H1 (cell line): ENCODE measurements at regions not wholly inside any gene's neighbourhood (a gene's known extent, or its start where the extent isn't known, plus 50 kb on each side); places are given as distances from the start of the nearest gene placed in this dataset.

Source experiments
- CTCF ChIA-PET: fragments of 300-600 bp; sonication (Branson Sonifier 250); formaldehyde crosslinking; loops from one replicate; lab custom pipeline; 2021; ENCODE audit not compliant: partially characterized antibody; lab: Charles Lee
- POLR2A ChIA-PET: fragments of 300-600 bp; sonication (Branson Sonifier 250); formaldehyde crosslinking; loops from one replicate; lab custom pipeline; 2021; ENCODE audit warnings: inconsistent platforms; ENCODE audit not compliant: partially characterized antibody; lab: Charles Lee
- DNase-seq, 2 experiments: peaks; one replicate each; pipeline versions ENCODE4 v3.0.0 to v3.0.0-alpha.2; 2010 to 2022; ENCODE audit warnings: low spot score in 2 of 2, low read depth in 1 of 2, mixed read lengths in 1 of 2
- FAIRE-seq: peaks from 2 replicates; lab custom pipeline; 2011; peaks lifted over from hg19 to GRCh38; lab: Jason Lieb, UNC
- H2AFZ ChIP-seq: 2 replicates; pipeline ENCODE4 v1.8.1; 2012; ENCODE audit warnings: low read length, inconsistent platforms
- H2AK5ac ChIP-seq: 2 replicates; pipeline ENCODE4 v1.6.1; 2013; ENCODE audit warnings: low read depth, low read length
- H2BK120ac ChIP-seq: replicated peaks from 2 replicates; pipeline ENCODE3; 2013; ENCODE audit warnings: low read depth, low read length, inconsistent platforms
- H2BK12ac ChIP-seq: 2 replicates; pipeline ENCODE4 v1.6.1; 2013; ENCODE audit warnings: low read depth, low read length
- H2BK15ac ChIP-seq: 2 replicates; pipeline ENCODE4 v1.6.1; 2013; ENCODE audit warnings: low read length
- H2BK20ac ChIP-seq: 2 replicates; pipeline ENCODE4 v1.6.1; 2013; ENCODE audit warnings: low read length
- H2BK5ac ChIP-seq: 2 replicates; pipeline ENCODE4 v1.6.1; 2013; ENCODE audit warnings: low read depth, low read length
- H3K14ac ChIP-seq: 2 replicates; pipeline ENCODE4 v1.6.1; 2013; ENCODE audit warnings: inconsistent platforms; ENCODE audit not compliant: insufficient read length
- H3K18ac ChIP-seq: 2 replicates; pipeline ENCODE4 v1.6.1; 2013; ENCODE audit warnings: low read length; ENCODE audit errors: extremely low read depth
- H3K23ac ChIP-seq: 2 replicates; pipeline ENCODE4 v1.6.1; 2013; ENCODE audit warnings: inconsistent platforms; ENCODE audit not compliant: insufficient read length
- H3K23me2 ChIP-seq: 2 replicates; pipeline ENCODE4 v1.6.1; 2013; ENCODE audit warnings: low read depth, low read length
- H3K27ac ChIP-seq: 2 replicates; pipeline ENCODE4 v1.6.1; 2011; ENCODE audit warnings: low read depth, low read length, inconsistent platforms
- H3K27me3 ChIP-seq, 4 experiments: replicated peaks in 1 of 4; 1 replicate in 1 of 4; 2 replicates in 3 of 4; pipeline versions ENCODE4 v1.6.1 to v1.8.1; 2011 to 2013; ENCODE audit warnings: low read length in 3 of 4, mild to moderate bottlenecking in 3 of 4, inconsistent platforms in 2 of 4, mixed read lengths in 2 of 4, moderate library complexity in 1 of 4; ENCODE audit not compliant: control insufficient read depth in 3 of 4, insufficient read depth in 3 of 4; ENCODE audit errors: extremely low read depth in 1 of 4
- H3K36me3 ChIP-seq, 4 experiments: 2 replicates each; pipeline versions ENCODE4 v1.6.1 to v1.8.1; 2011 to 2013; ENCODE audit warnings: mild to moderate bottlenecking in 4 of 4, low read length in 3 of 4, moderate library complexity in 2 of 4, control low read depth in 1 of 4, inconsistent platforms in 1 of 4; ENCODE audit not compliant: insufficient read depth in 4 of 4, control insufficient read depth in 2 of 4
- H3K4ac ChIP-seq: replicated peaks from 2 replicates; pipeline ENCODE3; 2013; ENCODE audit warnings: low read length, low read depth, mixed read lengths, inconsistent platforms; ENCODE audit not compliant: insufficient read length
- H3K4me1 ChIP-seq, 4 experiments: replicated peaks in 1 of 4; 1 replicate in 1 of 4; 2 replicates in 3 of 4; pipeline versions ENCODE4 v1.6.1 to v1.8.1; 2011 to 2013; ENCODE audit warnings: low read length in 3 of 4, inconsistent platforms in 2 of 4, mixed read lengths in 1 of 4; ENCODE audit not compliant: insufficient read depth in 4 of 4, control insufficient read depth in 3 of 4
- H3K4me2 ChIP-seq, 2 experiments: 2 replicates each; pipeline versions ENCODE4 v1.6.1 to v1.8.1; 2011 to 2013; ENCODE audit warnings: low read depth in 2 of 2, low read length in 2 of 2, control low read depth in 1 of 2, inconsistent platforms in 1 of 2, mild to moderate bottlenecking in 1 of 2; ENCODE audit not compliant: insufficient read depth in 1 of 2
- H3K4me3 ChIP-seq, 4 experiments: fragments of 200-600, 300-600 bp in 1 of 4; sonication (generic), shearing (Covaris generic), sonication (Bioruptor Twin) in 1 of 4; 2 replicates each; pipeline versions ENCODE4 v1.5.1 to v1.8.1; 2011 to 2016; ENCODE audit warnings: low read length in 4 of 4, low read depth in 3 of 4, control low read depth in 2 of 4, inconsistent platforms in 2 of 4, mild to moderate bottlenecking in 2 of 4, mixed read lengths in 1 of 4, moderate library complexity in 1 of 4; ENCODE audit not compliant: insufficient read depth in 2 of 4; ENCODE audit errors: extremely low read depth in 1 of 4
- H3K56ac ChIP-seq: replicated peaks from 2 replicates; pipeline ENCODE3; 2013; ENCODE audit warnings: low read depth, mild to moderate bottlenecking, mixed read lengths, low read length, inconsistent platforms; ENCODE audit not compliant: insufficient read length
- H3K79me1 ChIP-seq: 2 replicates; pipeline ENCODE4 v1.6.1; 2013; ENCODE audit warnings: low read depth, low read length, control low read depth
- H3K79me2 ChIP-seq, 2 experiments: 2 replicates each; pipeline versions ENCODE4 v1.6.1 to v1.8.1; 2012 to 2013; ENCODE audit warnings: low read length in 2 of 2, mild to moderate bottlenecking in 2 of 2, inconsistent platforms in 1 of 2; ENCODE audit not compliant: insufficient read depth in 2 of 2, control insufficient read depth in 1 of 2
- H3K9ac ChIP-seq, 4 experiments: replicated peaks in 1 of 4; 1 replicate in 1 of 4; 2 replicates in 3 of 4; pipeline versions ENCODE4 v1.6.1 to v1.8.1; 2011 to 2013; ENCODE audit warnings: low read depth in 3 of 4, low read length in 3 of 4, control low read depth in 2 of 4, mild to moderate bottlenecking in 2 of 4, moderate library complexity in 2 of 4, inconsistent platforms in 1 of 4; ENCODE audit errors: extremely low read depth in 1 of 4
- H3K9me3 ChIP-seq, 2 experiments: 2 replicates each; pipeline versions ENCODE4 v1.6.1 to v1.8.1; 2012 to 2013; ENCODE audit warnings: mild to moderate bottlenecking in 2 of 2, moderate library complexity in 2 of 2, control low read depth in 1 of 2, inconsistent platforms in 1 of 2, low read depth in 1 of 2, low read length in 1 of 2, mixed read lengths in 1 of 2; ENCODE audit not compliant: insufficient read depth in 2 of 2
- H4K20me1 ChIP-seq, 2 experiments: replicated peaks in 1 of 2; 2 replicates each; pipeline versions ENCODE3 to v1.8.1; 2011 to 2013; ENCODE audit warnings: inconsistent platforms in 2 of 2, low read length in 2 of 2, mild to moderate bottlenecking in 1 of 2; ENCODE audit not compliant: insufficient read depth in 2 of 2, control insufficient read depth in 1 of 2
- H4K5ac ChIP-seq: 2 replicates; pipeline ENCODE4 v1.6.1; 2013; ENCODE audit warnings: low read length, low read depth, mixed read lengths, inconsistent platforms; ENCODE audit not compliant: insufficient read length
- H4K8ac ChIP-seq: 2 replicates; pipeline ENCODE4 v1.8.0; 2013; ENCODE audit warnings: mild to moderate bottlenecking, moderate library complexity, low read length, inconsistent platforms; ENCODE audit not compliant: insufficient read depth; ENCODE audit errors: extremely low read depth
- H4K91ac ChIP-seq: replicated peaks from 2 replicates; pipeline ENCODE3; 2013; ENCODE audit warnings: low read length, mixed read lengths, inconsistent platforms; ENCODE audit not compliant: insufficient read length
- BACH1 ChIP-seq: IDR thresholded peaks from 2 replicates; pipeline ENCODE4 v1.6.1; 2012; ENCODE audit warnings: low read length, improper control_type of control experiment
- E2F6 ChIP-seq: IDR thresholded peaks from 2 replicates; pipeline ENCODE4 v1.6.1; 2012; ENCODE audit warnings: inconsistent platforms
- EP300 ChIP-seq, 2 experiments: IDR thresholded peaks; 1 replicate in 1 of 2; 2 replicates in 1 of 2; pipeline ENCODE4 v1.6.1; 2011 to 2012; ENCODE audit warnings: low read depth in 2 of 2, low read length in 2 of 2, mild to moderate bottlenecking in 2 of 2, borderline replicate concordance in 1 of 2, inconsistent platforms in 1 of 2, moderate library complexity in 1 of 2
- HDAC6 ChIP-seq: IDR thresholded peaks from one replicate; pipeline ENCODE4 v1.7.1; 2012; ENCODE audit warnings: low read depth, mild to moderate bottlenecking, inconsistent platforms, low read length, moderate library complexity
- JUND ChIP-seq: IDR thresholded peaks from 2 replicates; pipeline ENCODE4 v1.6.1; 2011; ENCODE audit warnings: mild to moderate bottlenecking, improper control_type of control experiment, low read length
- NANOG ChIP-seq: IDR thresholded peaks from 2 replicates; pipeline ENCODE4 v1.6.1; 2011; ENCODE audit warnings: low read length, low read depth, mild to moderate bottlenecking, inconsistent platforms; ENCODE audit not compliant: insufficient read depth, poor library complexity, severe bottlenecking
- PHF8 ChIP-seq: fragments of 200-600 bp; sonication (generic); conservative IDR thresholded peaks from 2 replicates; pipeline ENCODE4 v1.7.1; 2012; ENCODE audit warnings: low read depth, mild to moderate bottlenecking, inconsistent platforms, low read length, moderate library complexity
- POLR2A ChIP-seq, 2 experiments: IDR thresholded peaks; 1 replicate in 1 of 2; 2 replicates in 1 of 2; pipeline ENCODE4 v1.6.1; 2011; ENCODE audit warnings: low read depth in 2 of 2, low read length in 2 of 2, mild to moderate bottlenecking in 2 of 2; ENCODE audit errors: control extremely low read depth in 1 of 2
- WGBS, 2 experiments: shearing (Covaris generic) in 1 of 2; methylation state at CpG; one replicate each; pipeline versions ENCODE4 v1.1.6 to v1.1.7; 2013 to 2015; ENCODE audit warnings: low lambda C conversion rate in 2 of 2, mixed read lengths in 2 of 2, inconsistent platforms in 1 of 2, low coverage in 1 of 2, missing lambda C conversion rate in 1 of 2; ENCODE audit not compliant: insufficient replicate concordance in 2 of 2, insufficient coverage in 1 of 2, insufficient read length in 1 of 2; ENCODE audit errors: extremely low coverage in 1 of 2, missing lambda C conversion rate in 1 of 2; 5-methylcytosine and 5-hydroxymethylcytosine counted together

GRCh38 chr3:148265841-148266240 is 431.9 kb upstream of the AGTR1 start:
- H3K9ac ChIP-seq = no peak overlapping the region
- H3K9me3 ChIP-seq = no peaks in the 10 kb centered on the region
- H3K4ac ChIP-seq = no peak overlapping the region
- no peaks in the 10 kb centered on the region for H3K36me3 ChIP-seq
- H3K18ac ChIP-seq = no peak overlapping the region
- TF ChIP-seq EP300 (IDR thresholded peaks at IDR 0.05; ENCODE audit: borderline replicate concordance in 1 of 2, low read depth in 2 of 2, low read length in 2 of 2) = no peak
- no peak for TF ChIP-seq HDAC6
- TF ChIP-seq PHF8 = no peak
- TF ChIP-seq E2F6 = no peak
- no peak for TF ChIP-seq POLR2A (IDR thresholded peaks at IDR 0.05; ENCODE audit: control extremely low read depth in 1 of 2, low read depth in 2 of 2, low read length in 2 of 2)
- TF ChIP-seq JUND = no peak
- TF ChIP-seq BACH1 = no peak
- no peak for TF ChIP-seq NANOG
- H3K79me2 ChIP-seq = no peaks in the 10 kb centered on the region
- no peak overlapping the region for H3K23ac ChIP-seq
- no peaks in the 10 kb centered on the region for H4K20me1 ChIP-seq
- no peaks in the 10 kb centered on the region for H3K79me1 ChIP-seq
- no peak overlapping the region for H2BK20ac ChIP-seq
- no peak overlapping the region for H3K14ac ChIP-seq
- no peak overlapping the region for H2BK15ac ChIP-seq
- H2BK5ac ChIP-seq = no peak overlapping the region
- no peaks in the 10 kb centered on the region; the same call in 1 of the 2 replicates for H3K23me2 ChIP-seq
- no peak overlapping the region for H4K91ac ChIP-seq
- H2BK12ac ChIP-seq = no peak overlapping the region
- DNase-seq (no peak), FAIRE-seq (no peak)
- H4K5ac ChIP-seq = no peak overlapping the region
- no peak overlapping the region for H2AFZ ChIP-seq
- CTCF ChIA-PET = interaction anchor here (0.9 kb wide), 1 partner anchor 10 kb away, joined by 3 read pairs; no protein-coding TSS in a partner anchor
- POLR2A ChIA-PET = no interaction called here
- H2AK5ac ChIP-seq = no peak overlapping the region
- no peak overlapping the region for H3K56ac ChIP-seq
- H3K27me3 ChIP-seq = no peaks in the 10 kb centered on the region
- no peak overlapping the region for H4K8ac ChIP-seq
- H2BK120ac ChIP-seq = no peak overlapping the region
- 89% methylated on average over 3 of the region's 3 CpGs; no CpG with 5 or more reads in 1 of the 2 experiments for WGBS, 2 experiments
- no peak overlapping the region for H3K4me3 ChIP-seq
- no peaks in the 10 kb centered on the region for H3K4me1 ChIP-seq
- no peak overlapping the region for H3K4me2 ChIP-seq
- no peak overlapping the region for H3K27ac ChIP-seq
